Suprapubic skin (tissue), 4 donors: ENCODE measurements at regions not wholly inside any gene's neighbourhood (a gene's known extent, or its start where the extent isn't known, plus 50 kb on each side); places are given as distances from the start of the nearest gene placed in this dataset.

Experiments used
- DNase-seq, 2 donors: peaks; one replicate each; pipeline ENCODE4 v3.0.0-alpha.2; 2019; ENCODE audit warnings: low spot score in 2 of 2
- H3K27ac ChIP-seq: fragments of 200-600 bp; sonication (generic); one replicate; pipeline ENCODE4 v1.5.1; 2019
- H3K27me3 ChIP-seq: fragments of 200-600 bp; sonication (generic); one replicate; pipeline ENCODE4 v1.5.1; 2019
- H3K36me3 ChIP-seq: fragments of 200-600 bp; sonication (generic); one replicate; pipeline ENCODE4 v1.5.1; 2019
- H3K4me1 ChIP-seq: fragments of 200-600 bp; sonication (generic); one replicate; pipeline ENCODE4 v1.5.1; 2019
- H3K4me3 ChIP-seq: fragments of 200-600 bp; sonication (generic); one replicate; pipeline ENCODE4 v1.5.1; 2019; ENCODE audit warnings: mild to moderate bottlenecking
- H3K9me3 ChIP-seq: fragments of 200-600 bp; sonication (generic); one replicate; pipeline ENCODE4 v1.5.1; 2019
- EP300 ChIP-seq: sonication (generic); formaldehyde crosslinking; IDR thresholded peaks from one replicate; pipeline ENCODE4 v1.6.1; 2017; ENCODE audit warnings: antibody characterized with exemption
- POLR2A ChIP-seq, 2 donors: fragments of 450-650 bp; IDR thresholded peaks; one replicate each; pipeline ENCODE4 v1.6.1; 2017; ENCODE audit warnings: antibody characterized with exemption in 2 of 2, mild to moderate bottlenecking in 2 of 2, moderate library complexity in 2 of 2
- POLR2AphosphoS5 ChIP-seq, 3 donors: sonication (generic); formaldehyde crosslinking; IDR thresholded peaks; one replicate each; pipeline ENCODE4 v1.6.1; 2017; ENCODE audit warnings: antibody characterized with exemption in 3 of 3
- WGBS: methylation state at CpG from one replicate; pipeline ENCODE4 v1.1.5; 2018; 5-methylcytosine and 5-hydroxymethylcytosine counted together
- TF ChIP-seq, protein P1 (sequence below), 2 donors: fragments of 200-600 bp in 1 of 2; fragments of 450-650 bp in 1 of 2; sonication (generic) in 1 of 2; IDR thresholded peaks; one replicate each; pipeline ENCODE4 v1.5.1; 2016 to 2019; ENCODE audit warnings: antibody characterized with exemption in 2 of 2, mild to moderate bottlenecking in 1 of 2, moderate library complexity in 1 of 2

GRCh38 chr20:60428651-60429050 lies 470.4 kb downstream of the CDH26 start:
- 61% methylated on average over 2 of the region's 2 CpGs for WGBS
- Histone ChIP-seq H3K4me1 (no peaks in the 10 kb centered on the region), H3K27ac (no peak overlapping the region), H3K4me3 (no peak overlapping the region), H3K9me3 (no peaks in the 10 kb centered on the region), H3K27me3 (no peaks in the 10 kb centered on the region), H3K36me3 (no peaks in the 10 kb centered on the region)
- TF ChIP-seq, protein P1, sequence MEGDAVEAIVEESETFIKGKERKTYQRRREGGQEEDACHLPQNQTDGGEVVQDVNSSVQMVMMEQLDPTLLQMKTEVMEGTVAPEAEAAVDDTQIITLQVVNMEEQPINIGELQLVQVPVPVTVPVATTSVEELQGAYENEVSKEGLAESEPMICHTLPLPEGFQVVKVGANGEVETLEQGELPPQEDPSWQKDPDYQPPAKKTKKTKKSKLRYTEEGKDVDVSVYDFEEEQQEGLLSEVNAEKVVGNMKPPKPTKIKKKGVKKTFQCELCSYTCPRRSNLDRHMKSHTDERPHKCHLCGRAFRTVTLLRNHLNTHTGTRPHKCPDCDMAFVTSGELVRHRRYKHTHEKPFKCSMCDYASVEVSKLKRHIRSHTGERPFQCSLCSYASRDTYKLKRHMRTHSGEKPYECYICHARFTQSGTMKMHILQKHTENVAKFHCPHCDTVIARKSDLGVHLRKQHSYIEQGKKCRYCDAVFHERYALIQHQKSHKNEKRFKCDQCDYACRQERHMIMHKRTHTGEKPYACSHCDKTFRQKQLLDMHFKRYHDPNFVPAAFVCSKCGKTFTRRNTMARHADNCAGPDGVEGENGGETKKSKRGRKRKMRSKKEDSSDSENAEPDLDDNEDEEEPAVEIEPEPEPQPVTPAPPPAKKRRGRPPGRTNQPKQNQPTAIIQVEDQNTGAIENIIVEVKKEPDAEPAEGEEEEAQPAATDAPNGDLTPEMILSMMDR (IDR thresholded peaks at IDR 0.05), result no peak
- TF ChIP-seq POLR2AphosphoS5 (IDR thresholded peaks at IDR 0.05) (no peak), EP300 (no peak), POLR2A (IDR thresholded peaks at IDR 0.05) (no peak)
- no peak for DNase-seq

GRCh38 chr20:60430516-60431001 lies 472.3 kb downstream of the CDH26 start:
- WGBS, result 93% methylated on average over 14 of the region's 14 CpGs
- Histone ChIP-seq H3K36me3 (no peaks in the 10 kb centered on the region), H3K4me3 (no peak overlapping the region), H3K27ac (no peak overlapping the region), H3K27me3 (no peaks in the 10 kb centered on the region), H3K9me3 (no peaks in the 10 kb centered on the region), H3K4me1 (no peaks in the 10 kb centered on the region)
- DNase-seq, result peak in 1 of 2 donors; percentile 28
- TF ChIP-seq POLR2AphosphoS5 (IDR thresholded peaks at IDR 0.05), result no peak
- no peak for TF ChIP-seq POLR2A (IDR thresholded peaks at IDR 0.05)
- TF ChIP-seq, protein P1 (IDR thresholded peaks at IDR 0.05), result no peak
- TF ChIP-seq EP300, result no peak

DNA sequence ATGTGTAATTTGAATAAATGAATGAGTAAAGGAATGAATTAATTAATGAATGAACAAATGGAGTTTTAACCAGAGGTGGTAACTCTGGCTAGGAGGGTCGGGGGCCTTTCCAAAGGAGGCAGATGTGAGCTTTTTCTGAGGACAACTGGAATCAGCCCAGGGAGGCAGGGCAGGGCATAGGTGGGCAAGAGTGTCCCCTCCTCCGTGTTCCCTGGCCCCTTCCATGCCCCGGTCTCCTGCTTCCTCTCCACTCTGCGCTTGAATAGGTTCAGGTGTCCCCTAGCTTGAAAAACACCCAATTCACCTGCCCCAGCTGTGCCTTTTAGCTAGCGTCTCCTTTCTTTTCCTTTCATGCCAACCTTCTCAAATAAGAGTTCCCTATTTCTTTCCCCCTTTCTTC lies 473.1 kb downstream of the CDH26 start:
- DNase-seq, result no peak
- no peak overlapping the region for H3K4me3 ChIP-seq
- H3K9me3 ChIP-seq, result no peaks in the 10 kb centered on the region
- H3K36me3 ChIP-seq, result no peaks in the 10 kb centered on the region
- H3K27me3 ChIP-seq, result no peaks in the 10 kb centered on the region
- H3K4me1 ChIP-seq, result no peaks in the 10 kb centered on the region
- 72% methylated on average over 5 of the region's 5 CpGs for WGBS
- no peak overlapping the region for H3K27ac ChIP-seq
- TF ChIP-seq, protein P1 (IDR thresholded peaks at IDR 0.05), result no peak
- TF ChIP-seq POLR2A (IDR thresholded peaks at IDR 0.05), result no peak
- TF ChIP-seq EP300, result no peak
- TF ChIP-seq POLR2AphosphoS5 (IDR thresholded peaks at IDR 0.05), result no peak

GRCh38 chr20:60437418-60437817 lies 479.2 kb downstream of the CDH26 start:
- TF ChIP-seq EP300, result no peak
- no peak for TF ChIP-seq POLR2A (IDR thresholded peaks at IDR 0.05)
- TF ChIP-seq POLR2AphosphoS5 (IDR thresholded peaks at IDR 0.05), result no peak
- TF ChIP-seq, protein P1 (IDR thresholded peaks at IDR 0.05), result no peak
- Histone ChIP-seq H3K27me3 (no peaks in the 10 kb centered on the region), H3K4me3 (no peak overlapping the region), H3K4me1 (no peaks in the 10 kb centered on the region), H3K9me3 (peaks cover 9% of the 10 kb centered on the region), H3K27ac (no peak overlapping the region), H3K36me3 (no peaks in the 10 kb centered on the region)
- no peak for DNase-seq
- WGBS, result 82% methylated on average over 4 of the region's 4 CpGs

- Histone ChIP-seq H3K4me3 (no peak overlapping the region), H3K4me1 (no peaks in the 10 kb centered on the region), H3K36me3 (no peaks in the 10 kb centered on the region), H3K27me3 (peaks cover 3% of the 10 kb centered on the region), H3K9me3 (no peaks in the 10 kb centered on the region), H3K27ac (no peak overlapping the region)
- 71% methylated on average over 9 of the region's 9 CpGs for WGBS
- DNase-seq, result no peak
- no peak for TF ChIP-seq POLR2A (IDR thresholded peaks at IDR 0.05)
- TF ChIP-seq POLR2AphosphoS5 (IDR thresholded peaks at IDR 0.05), result no peak
- TF ChIP-seq EP300, result no peak
- TF ChIP-seq, protein P1 (IDR thresholded peaks at IDR 0.05), result no peak
Observed at GRCh38 chr20:60446267-60447111, 488.3 kb downstream of the CDH26 start.
